BE2C (cell line): ENCODE measurements at regions not wholly inside any gene's neighbourhood (a gene's known extent, or its start where the extent isn't known, plus 50 kb on each side); places are given as distances from the start of the nearest gene placed in this dataset.

Experiments used
- DNase-seq: peaks from one replicate; pipeline ENCODE4 v3.0.0-alpha.2; 2020
- H3K27me3 ChIP-seq: fragments of 250-450 bp; sonication (Bioruptor Pico); 2 replicates; pipeline ENCODE4 v1.5.1; 2020; ENCODE audit warnings: mild to moderate bottlenecking
- H3K36me3 ChIP-seq: fragments of 250-450 bp; sonication (Bioruptor Pico); 2 replicates; pipeline ENCODE4 v1.5.1; 2020; ENCODE audit warnings: mild to moderate bottlenecking
- H3K4me1 ChIP-seq: fragments of 250-450 bp; sonication (Bioruptor Pico); 2 replicates; pipeline ENCODE4 v1.5.1; 2020
- H3K4me3 ChIP-seq: 2 replicates; pipeline ENCODE4 v1.5.1; 2011; ENCODE audit warnings: low read depth, low read length
- H3K9me3 ChIP-seq: fragments of 250-450 bp; sonication (Bioruptor Pico); 2 replicates; pipeline ENCODE4 v1.5.1; 2020
- CTCF ChIP-seq: IDR thresholded peaks from 2 replicates; pipeline ENCODE4 v1.5.1; 2012; ENCODE audit warnings: mild to moderate bottlenecking, low read depth, low read length

DNA sequence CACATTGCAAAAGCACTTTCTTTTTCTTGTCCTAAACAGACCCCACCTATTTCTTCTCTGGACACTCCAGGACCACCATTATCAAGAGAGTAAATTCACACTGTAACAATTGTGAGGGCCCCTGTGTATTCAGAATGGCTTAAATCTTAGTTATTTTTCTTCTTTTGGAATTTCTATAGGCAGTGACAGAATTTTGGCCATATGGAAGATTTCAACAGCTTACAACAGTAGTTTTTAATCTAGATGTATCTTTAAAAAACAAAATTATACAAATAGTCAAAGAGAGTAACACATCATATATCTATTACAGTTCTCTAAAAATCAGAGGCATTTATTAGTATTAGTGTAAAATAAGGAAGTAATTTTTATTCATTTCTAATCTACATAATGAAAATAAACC, 482.1 kb downstream of the LIG4 start:
- H3K27me3 ChIP-seq: no peaks in the 10 kb centered on the region
- peaks cover 11% of the 10 kb centered on the region for H3K4me1 ChIP-seq
- no peak overlapping the region for H3K4me3 ChIP-seq
- H3K9me3 ChIP-seq: no peaks in the 10 kb centered on the region
- DNase-seq: no peak
- no peak for TF ChIP-seq CTCF
- peaks cover 3% of the 10 kb centered on the region; the same call in 1 of the 2 replicates for H3K36me3 ChIP-seq

DNA sequence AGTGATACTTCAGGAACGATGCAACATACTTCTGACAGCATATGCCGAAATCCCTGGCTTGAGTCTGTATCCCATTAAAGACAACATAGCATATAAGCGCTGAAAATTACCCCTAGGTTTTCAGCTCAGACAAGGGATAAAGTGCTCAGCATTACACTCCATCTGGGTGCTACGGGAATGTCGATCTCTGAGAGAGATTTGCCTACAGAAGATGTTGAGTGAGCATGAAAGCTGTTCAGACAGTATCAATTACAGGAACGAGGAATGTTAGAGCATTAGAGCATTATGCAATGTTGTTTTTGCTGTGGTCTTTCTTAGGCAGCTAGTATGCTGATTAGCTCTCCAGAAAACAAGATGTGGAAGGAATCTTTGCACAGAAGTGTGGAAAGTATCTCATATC, 484.5 kb downstream of the LIG4 start:
- TF ChIP-seq CTCF: no peak
- H3K27me3 ChIP-seq: no peaks in the 10 kb centered on the region
- no peak for DNase-seq
- no peak overlapping the region for H3K4me3 ChIP-seq
- no peaks in the 10 kb centered on the region for H3K9me3 ChIP-seq
- H3K36me3 ChIP-seq: peaks cover 3% of the 10 kb centered on the region; the same call in 1 of the 2 replicates
- peaks cover 3% of the 10 kb centered on the region; the same call in 1 of the 2 replicates for H3K4me1 ChIP-seq

- TF ChIP-seq CTCF: no peak
- H3K36me3 ChIP-seq: no peaks in the 10 kb centered on the region; the same call in 1 of the 2 replicates
- DNase-seq: no peak
- H3K4me3 ChIP-seq: peak overlapping the region; percentile 25
- H3K27me3 ChIP-seq: no peaks in the 10 kb centered on the region
- no peaks in the 10 kb centered on the region for H3K9me3 ChIP-seq
- H3K4me1 ChIP-seq: peaks cover 14% of the 10 kb centered on the region
Observed at GRCh38 chr13:107721125-107721869, 494.0 kb downstream of the LIG4 start.

DNA sequence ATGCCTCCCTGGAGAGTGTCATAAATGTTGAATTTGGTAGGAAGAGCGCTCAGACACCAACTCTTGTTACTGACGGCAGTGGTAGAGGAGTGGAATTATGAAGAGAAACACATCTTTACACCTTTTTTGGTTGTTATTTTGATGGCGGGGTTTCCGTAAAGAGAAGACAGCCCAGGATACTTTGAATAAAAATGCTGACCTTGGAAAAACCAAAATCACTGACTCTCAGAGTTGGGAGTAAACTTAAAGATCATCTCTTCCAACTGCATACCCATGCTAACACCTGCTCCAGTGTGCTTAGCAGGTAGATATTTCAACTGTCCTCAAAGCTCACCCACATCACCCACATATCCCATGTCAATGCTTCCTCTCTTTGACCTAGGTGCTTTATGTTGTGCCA, 498.6 kb downstream of the LIG4 start:
- Histone ChIP-seq H3K4me3 (no peak overlapping the region), H3K27me3 (no peaks in the 10 kb centered on the region), H3K9me3 (no peaks in the 10 kb centered on the region), H3K4me1 (peaks cover 28% of the 10 kb centered on the region), H3K36me3 (no peaks in the 10 kb centered on the region; the same call in 1 of the 2 replicates)
- TF ChIP-seq CTCF: no peak
- no peak for DNase-seq

DNA sequence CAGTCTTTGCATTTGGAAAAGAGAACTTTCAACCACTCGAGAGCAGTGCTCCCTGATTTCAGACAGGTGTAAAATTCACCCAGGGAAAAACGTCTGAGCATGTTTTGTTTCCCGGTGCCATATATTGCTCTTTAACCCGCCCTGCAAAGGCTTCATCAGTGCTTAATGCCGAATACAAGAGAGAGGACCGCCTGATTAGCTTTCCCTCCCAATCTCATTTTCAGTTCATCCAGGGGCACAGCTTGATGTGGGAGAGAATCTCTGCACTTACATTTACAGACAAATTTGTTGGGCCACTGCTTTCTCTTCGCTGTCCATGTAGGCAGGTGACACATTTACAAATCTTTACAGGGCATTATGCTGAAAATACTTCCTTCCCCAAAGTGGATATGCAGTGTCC, 499.1 kb downstream of the LIG4 start:
- no peaks in the 10 kb centered on the region; the same call in 1 of the 2 replicates for H3K36me3 ChIP-seq
- H3K4me3 ChIP-seq: no peak overlapping the region
- H3K27me3 ChIP-seq: no peaks in the 10 kb centered on the region
- peaks cover 28% of the 10 kb centered on the region for H3K4me1 ChIP-seq
- DNase-seq: no peak
- no peak for TF ChIP-seq CTCF
- H3K9me3 ChIP-seq: no peaks in the 10 kb centered on the region

GRCh38 chr13:107715496-107715895, 499.8 kb downstream of the LIG4 start:
- Histone ChIP-seq H3K4me3 (no peak overlapping the region), H3K4me1 (peaks cover 28% of the 10 kb centered on the region), H3K9me3 (no peaks in the 10 kb centered on the region), H3K27me3 (no peaks in the 10 kb centered on the region), H3K36me3 (no peaks in the 10 kb centered on the region; the same call in 1 of the 2 replicates)
- no peak for TF ChIP-seq CTCF
- DNase-seq: no peak
